Body of pancreas (tissue), 4 donors: ENCODE measurements at regions not wholly inside any gene's neighbourhood (a gene's known extent, or its start where the extent isn't known, plus 50 kb on each side); places are given as distances from the start of the nearest gene placed in this dataset.

ENCODE experiments used
- ATAC-seq: fragments of 150-250 bp; one replicate; pipeline ENCODE4 v1.9.1; 2016
- DNase-seq, 4 donors: peaks; one replicate each; pipeline ENCODE4 v3.0.0-alpha.2; 2019
- H3K27ac ChIP-seq, 4 donors: fragments of 200-600 bp; sonication (generic); 1 replicate in 3 of 4; 2 replicates in 1 of 4; pipeline versions ENCODE4 v1.5.1 to v1.6.1; 2016 to 2019; ENCODE audit warnings: mild to moderate bottlenecking in 1 of 4, mixed read lengths in 1 of 4, moderate library complexity in 1 of 4
- H3K27me3 ChIP-seq, 2 donors: fragments of 200-600 bp; sonication (generic); one replicate each; pipeline ENCODE4 v1.6.0; 2016; ENCODE audit warnings: mild to moderate bottlenecking in 1 of 2
- H3K36me3 ChIP-seq, 2 donors: fragments of 200-600 bp; sonication (generic); replicated peaks in 1 of 2; 2 replicates each; pipeline ENCODE4 v1.5.1; 2016; ENCODE audit warnings: low read depth in 2 of 2; ENCODE audit not compliant: insufficient read depth in 1 of 2
- H3K4me1 ChIP-seq: fragments of 200-600 bp; sonication (generic); one replicate; pipeline ENCODE4 v1.6.0; 2016
- H3K4me3 ChIP-seq, 2 donors: fragments of 200-600 bp; sonication (generic); 1 replicate in 1 of 2; 2 replicates in 1 of 2; pipeline ENCODE4 v1.5.1; 2016 to 2019
- H3K9me3 ChIP-seq, 3 donors: fragments of 200-600 bp; sonication (generic); 1 replicate in 2 of 3; 2 replicates in 1 of 3; pipeline ENCODE4 v1.5.1; 2016
- CTCF ChIP-seq, 7 experiments: fragments of 450-650 bp in 4 of 7; fragments of 200-600 bp in 3 of 7; sonication (generic) in 3 of 7; IDR thresholded peaks; one replicate each; pipeline ENCODE4 v1.5.1; 2016 to 2019; ENCODE audit warnings: antibody characterized with exemption in 7 of 7
- POLR2A ChIP-seq, 3 donors: fragments of 450-650 bp; IDR thresholded peaks; one replicate each; pipeline ENCODE4 v1.6.1; 2016; ENCODE audit warnings: antibody characterized with exemption in 3 of 3, mild to moderate bottlenecking in 2 of 3
- WGBS, 2 donors: methylation state at CpG; one replicate each; pipeline ENCODE4 v1.1.5; 2017; 5-methylcytosine and 5-hydroxymethylcytosine counted together
- intact Hi-C: fragments of 100-400 bp; cut with DNase I; formaldehyde crosslinking; loops from one replicate; pipeline ENCODE4 v1.15.1; 2023

GRCh38 chr14:48584031-48584430 lies 908.6 kb upstream of the MDGA2 start:
- no peak overlapping the region for H3K4me3 ChIP-seq
- no peak overlapping the region for H3K27ac ChIP-seq
- H3K4me1 ChIP-seq, result no peaks in the 10 kb centered on the region
- no peak for ATAC-seq
- H3K36me3 ChIP-seq, result no peaks in the 10 kb centered on the region
- 20 to 22% methylated on average over 2 of the region's 2 CpGs for WGBS, 2 donors
- H3K9me3 ChIP-seq, result no peaks in the 10 kb centered on the region
- TF ChIP-seq CTCF (IDR thresholded peaks at IDR 0.05) (no peak), POLR2A (IDR thresholded peaks at IDR 0.05) (no peak)
- DNase-seq, result no peak
- no peaks in the 10 kb centered on the region for H3K27me3 ChIP-seq
- intact Hi-C loops, result no loop called here

- H3K9me3 ChIP-seq, result no peaks in the 10 kb centered on the region
- no peaks in the 10 kb centered on the region for H3K4me1 ChIP-seq
- TF ChIP-seq POLR2A (IDR thresholded peaks at IDR 0.05) (no peak), CTCF (IDR thresholded peaks at IDR 0.05) (no peak)
- intact Hi-C loops, result no loop called here
- H3K36me3 ChIP-seq, result no peaks in the 10 kb centered on the region
- DNase-seq (no peak), ATAC-seq (no peak)
- H3K4me3 ChIP-seq, result no peak overlapping the region
- WGBS, 2 donors, result 45 to 77% methylated on average over 2 of the region's 2 CpGs
- no peaks in the 10 kb centered on the region for H3K27me3 ChIP-seq
- H3K27ac ChIP-seq, result no peak overlapping the region
Measured at GRCh38 chr14:48582938-48583337, 907.5 kb upstream of the MDGA2 start.

- WGBS, 2 donors, result 49 to 59% methylated on average over 5 of the region's 5 CpGs
- H3K36me3 ChIP-seq, result no peaks in the 10 kb centered on the region
- H3K4me1 ChIP-seq, result no peaks in the 10 kb centered on the region
- no peak overlapping the region for H3K27ac ChIP-seq
- intact Hi-C loops, result no loop called here
- H3K27me3 ChIP-seq, result no peaks in the 10 kb centered on the region
- ATAC-seq (no peak), DNase-seq (no peak)
- no peak overlapping the region for H3K4me3 ChIP-seq
- no peaks in the 10 kb centered on the region for H3K9me3 ChIP-seq
- TF ChIP-seq POLR2A (IDR thresholded peaks at IDR 0.05), result no peak
- TF ChIP-seq CTCF (IDR thresholded peaks at IDR 0.05), result no peak
Measured at GRCh38 chr14:48580692-48581091, 905.3 kb upstream of the MDGA2 start.

- Histone ChIP-seq H3K9me3 (no peaks in the 10 kb centered on the region), H3K27ac (no peak overlapping the region), H3K4me3 (no peak overlapping the region), H3K27me3 (no peaks in the 10 kb centered on the region), H3K4me1 (no peaks in the 10 kb centered on the region), H3K36me3 (no peaks in the 10 kb centered on the region)
- 37 to 40% methylated on average over 5 to 7 of the region's 7 CpGs for WGBS, 2 donors
- intact Hi-C loops, result no loop called here
- DNase-seq, result peak in 1 of 4 donors; percentile 6
- no peak for ATAC-seq
- TF ChIP-seq POLR2A (IDR thresholded peaks at IDR 0.05) (no peak), CTCF (IDR thresholded peaks at IDR 0.05) (no peak)
Measured at GRCh38 chr14:48575772-48576171, 900.4 kb upstream of the MDGA2 start.

- intact Hi-C loops, result no loop called here
- no peak for TF ChIP-seq CTCF (IDR thresholded peaks at IDR 0.05)
- no peak for TF ChIP-seq POLR2A (IDR thresholded peaks at IDR 0.05)
- Histone ChIP-seq H3K4me1 (no peaks in the 10 kb centered on the region), H3K27me3 (no peaks in the 10 kb centered on the region), H3K9me3 (no peaks in the 10 kb centered on the region), H3K27ac (no peak overlapping the region), H3K4me3 (no peak overlapping the region), H3K36me3 (no peaks in the 10 kb centered on the region)
- DNase-seq (no peak), ATAC-seq (no peak)
- WGBS, 2 donors, result 33% methylated on average over 2 of the region's 2 CpGs
Measured at GRCh38 chr14:48568688-48569087, 893.3 kb upstream of the MDGA2 start.
